ENCODE measurements at regions not wholly inside any gene's neighbourhood (a gene's known extent, or its start where the extent isn't known, plus 50 kb on each side); places are given as distances from the start of the nearest gene placed in this dataset.

GRCh38 chr12:124639122-124639806 is 71.9 kb upstream of the NCOR2 start:
- no peak overlapping the region for H3K4me3 Mint-ChIP-seq (ENCODE audit: unreplicated experiment)
- POLR2A ChIA-PET = no interaction called here
- DNase-seq = no peak
- no peaks in the 10 kb centered on the region for H3K36me3 Mint-ChIP-seq (ENCODE audit: insufficient read depth, unreplicated experiment)
- H3K27ac Mint-ChIP-seq (ENCODE audit: unreplicated experiment) = no peak overlapping the region
- no peaks in the 10 kb centered on the region for H3K27me3 ChIP-seq (replicated peaks; ENCODE audit: control insufficient read depth, insufficient read depth, low read length)
- no peaks in the 10 kb centered on the region for H3K27me3 Mint-ChIP-seq (ENCODE audit: insufficient read depth, unreplicated experiment)
- CTCF ChIA-PET = no interaction called here
- intact Hi-C loops (cut with micrococcal nuclease; ENCODE audit: unreplicated experiment) = no loop called here
- peaks cover 37% of the 10 kb centered on the region for H3K4me1 ChIP-seq
- peaks cover 12% of the 10 kb centered on the region for H3K4me1 Mint-ChIP-seq (ENCODE audit: low read depth, unreplicated experiment)
- no TSS peak for BruUV-seq (replicated peaks)
- no peaks in the 10 kb centered on the region for H3K36me3 ChIP-seq (ENCODE audit: control insufficient read depth, insufficient read depth, low read length)
- no peak overlapping the region for H3K4me3 ChIP-seq (ENCODE audit: low read depth, low read length)
- 0 out of 2 replicates have a peak, but pooled peaks cover 3% of the 10 kb centered on the region for H3K9me3 ChIP-seq
- no peak for TF ChIP-seq CTCF (IDR thresholded peaks at IDR 0.05; ENCODE audit: insufficient read depth in 1 of 2, low read depth in 1 of 2, low read length in 1 of 2, severe bottlenecking in 1 of 2, unreplicated experiment in 1 of 2)
- H3K9me3 Mint-ChIP-seq (ENCODE audit: unreplicated experiment) = no peaks in the 10 kb centered on the region

GRCh38 chr12:124637581-124637981 is 70.2 kb upstream of the NCOR2 start:
- peaks cover 54% of the 10 kb centered on the region for H3K4me1 ChIP-seq
- no TSS peak for BruUV-seq (replicated peaks)

GRCh38 chr12:124637163-124637562 is 69.8 kb upstream of the NCOR2 start:
- Mint-ChIP-seq H3K36me3 (ENCODE audit: insufficient read depth, unreplicated experiment) (peaks cover 7% of the 10 kb centered on the region), H3K27me3 (ENCODE audit: insufficient read depth, unreplicated experiment) (no peaks in the 10 kb centered on the region), H3K4me3 (ENCODE audit: unreplicated experiment) (no peak overlapping the region), H3K27ac (ENCODE audit: unreplicated experiment) (peak overlapping the region; percentile 46), H3K9me3 (ENCODE audit: unreplicated experiment) (no peaks in the 10 kb centered on the region), H3K4me1 (ENCODE audit: low read depth, unreplicated experiment) (peaks cover 30% of the 10 kb centered on the region)
- DNase-seq = no peak
- no peaks in the 10 kb centered on the region for H3K36me3 ChIP-seq (ENCODE audit: control insufficient read depth, insufficient read depth, low read length)
- no peaks in the 10 kb centered on the region for H3K27me3 ChIP-seq (replicated peaks; ENCODE audit: control insufficient read depth, insufficient read depth, low read length)
- H3K4me3 ChIP-seq (ENCODE audit: low read depth, low read length) = no peak overlapping the region
- peaks cover 58% of the 10 kb centered on the region for H3K4me1 ChIP-seq
- ChIA-PET CTCF (no interaction called here), POLR2A (no interaction called here)
- 0 out of 2 replicates have a peak, but pooled peaks cover 3% of the 10 kb centered on the region for H3K9me3 ChIP-seq
- no peak for TF ChIP-seq CTCF (IDR thresholded peaks at IDR 0.05; ENCODE audit: insufficient read depth in 1 of 2, low read depth in 1 of 2, low read length in 1 of 2, severe bottlenecking in 1 of 2, unreplicated experiment in 1 of 2)
- BruUV-seq (replicated peaks) = no TSS peak
- intact Hi-C loops (cut with micrococcal nuclease; ENCODE audit: unreplicated experiment) = no loop called here

More at GRCh38 chr12:124637581-124637981, 70.2 kb upstream of the NCOR2 start:
- Histone ChIP-seq H3K9me3 (0 out of 2 replicates have a peak, but pooled peaks cover 3% of the 10 kb centered on the region), H3K27me3 (replicated peaks; ENCODE audit: control insufficient read depth, insufficient read depth, low read length) (no peaks in the 10 kb centered on the region), H3K36me3 (ENCODE audit: control insufficient read depth, insufficient read depth, low read length) (no peaks in the 10 kb centered on the region), H3K4me3 (ENCODE audit: low read depth, low read length) (no peak overlapping the region)
- ChIA-PET POLR2A (no interaction called here), CTCF (no interaction called here)
- intact Hi-C loops (cut with micrococcal nuclease; ENCODE audit: unreplicated experiment) = no loop called here
- H3K9me3 Mint-ChIP-seq (ENCODE audit: unreplicated experiment) = no peaks in the 10 kb centered on the region
- DNase-seq = peak; percentile 23 to 72
- no peaks in the 10 kb centered on the region for H3K27me3 Mint-ChIP-seq (ENCODE audit: insufficient read depth, unreplicated experiment)
- peaks cover 7% of the 10 kb centered on the region for H3K36me3 Mint-ChIP-seq (ENCODE audit: insufficient read depth, unreplicated experiment)
- H3K4me3 Mint-ChIP-seq (ENCODE audit: unreplicated experiment) = no peak overlapping the region
- peaks cover 27% of the 10 kb centered on the region for H3K4me1 Mint-ChIP-seq (ENCODE audit: low read depth, unreplicated experiment)
- no peak for TF ChIP-seq CTCF (IDR thresholded peaks at IDR 0.05; ENCODE audit: insufficient read depth in 1 of 2, low read depth in 1 of 2, low read length in 1 of 2, severe bottlenecking in 1 of 2, unreplicated experiment in 1 of 2)
- peak overlapping the region; percentile 46 for H3K27ac Mint-ChIP-seq (ENCODE audit: unreplicated experiment)
